DMS 273 treated with DMSO at 0.1 percent for 48 hours (cell line): ENCODE measurements at regions not wholly inside any gene's neighbourhood (a gene's known extent, or its start where the extent isn't known, plus 50 kb on each side); places are given as distances from the start of the nearest gene placed in this dataset.
"Not testable (repeated sequence)": the region's sequence is repeated elsewhere in the genome, so short reads cannot be mapped to it uniquely, and the experiment has no call there.

ENCODE experiments used
- DNase-seq: peaks from one replicate; lab custom pipeline; 2025; lab: John Stamatoyannopoulos, UW

GRCh38 chr12:113726254-113726819 is 239.8 kb downstream of the RBM19 start:
- DNase-seq = no peak

GRCh38 chr12:113725557-113725876 is 240.6 kb downstream of the RBM19 start:
- DNase-seq = no peak

GRCh38 chr12:113724794-113725556 is 241.2 kb downstream of the RBM19 start:
- peak; percentile 16 for DNase-seq

- no peak for DNase-seq
Measured at GRCh38 chr12:113723631-113724030, 242.5 kb downstream of the RBM19 start.

GRCh38 chr12:113722747-113723146 is 243.4 kb downstream of the RBM19 start:
- no peak for DNase-seq

GRCh38 chr12:113720629-113721028 is 245.5 kb downstream of the RBM19 start:
- no peak for DNase-seq

- DNase-seq = no peak
Measured at GRCh38 chr12:113719911-113720591, 246.1 kb downstream of the RBM19 start.

GRCh38 chr12:113713156-113713555 is 241.5 kb upstream of the LHX5 start:
- DNase-seq = no peak

GRCh38 chr12:113712481-113712880 is 240.8 kb upstream of the LHX5 start:
- DNase-seq = no peak

GRCh38 chr12:113710216-113710615 is 238.5 kb upstream of the LHX5 start:
- no peak for DNase-seq

GRCh38 chr12:113709456-113709855 is 237.8 kb upstream of the LHX5 start:
- DNase-seq = no peak

- no peak for DNase-seq
Measured at GRCh38 chr12:113702836-113703235, 231.2 kb upstream of the LHX5 start.

- DNase-seq = no peak
Measured at GRCh38 chr12:113702276-113702675, 230.6 kb upstream of the LHX5 start.

- no peak for DNase-seq
Measured at GRCh38 chr12:113700943-113701342, 229.3 kb upstream of the LHX5 start.

GRCh38 chr12:113699984-113700383 is 228.3 kb upstream of the LHX5 start:
- DNase-seq = not testable (repeated sequence)

GRCh38 chr12:113698510-113698858 is 226.8 kb upstream of the LHX5 start:
- no peak for DNase-seq

GRCh38 chr12:113697651-113698509 is 226.2 kb upstream of the LHX5 start:
- DNase-seq = peak; percentile 50

GRCh38 chr12:113697104-113697503 is 225.4 kb upstream of the LHX5 start:
- no peak for DNase-seq

GRCh38 chr12:113693693-113694092 is 222.0 kb upstream of the LHX5 start:
- DNase-seq = no peak

GRCh38 chr12:113689047-113689610 is 217.5 kb upstream of the LHX5 start:
- DNase-seq = no peak

- DNase-seq = no peak
Measured at GRCh38 chr12:113688313-113688712, 216.6 kb upstream of the LHX5 start.
